ENCODE measurements at regions not wholly inside any gene's neighbourhood (a gene's known extent, or its start where the extent isn't known, plus 50 kb on each side); places are given as distances from the start of the nearest gene placed in this dataset.

DNA sequence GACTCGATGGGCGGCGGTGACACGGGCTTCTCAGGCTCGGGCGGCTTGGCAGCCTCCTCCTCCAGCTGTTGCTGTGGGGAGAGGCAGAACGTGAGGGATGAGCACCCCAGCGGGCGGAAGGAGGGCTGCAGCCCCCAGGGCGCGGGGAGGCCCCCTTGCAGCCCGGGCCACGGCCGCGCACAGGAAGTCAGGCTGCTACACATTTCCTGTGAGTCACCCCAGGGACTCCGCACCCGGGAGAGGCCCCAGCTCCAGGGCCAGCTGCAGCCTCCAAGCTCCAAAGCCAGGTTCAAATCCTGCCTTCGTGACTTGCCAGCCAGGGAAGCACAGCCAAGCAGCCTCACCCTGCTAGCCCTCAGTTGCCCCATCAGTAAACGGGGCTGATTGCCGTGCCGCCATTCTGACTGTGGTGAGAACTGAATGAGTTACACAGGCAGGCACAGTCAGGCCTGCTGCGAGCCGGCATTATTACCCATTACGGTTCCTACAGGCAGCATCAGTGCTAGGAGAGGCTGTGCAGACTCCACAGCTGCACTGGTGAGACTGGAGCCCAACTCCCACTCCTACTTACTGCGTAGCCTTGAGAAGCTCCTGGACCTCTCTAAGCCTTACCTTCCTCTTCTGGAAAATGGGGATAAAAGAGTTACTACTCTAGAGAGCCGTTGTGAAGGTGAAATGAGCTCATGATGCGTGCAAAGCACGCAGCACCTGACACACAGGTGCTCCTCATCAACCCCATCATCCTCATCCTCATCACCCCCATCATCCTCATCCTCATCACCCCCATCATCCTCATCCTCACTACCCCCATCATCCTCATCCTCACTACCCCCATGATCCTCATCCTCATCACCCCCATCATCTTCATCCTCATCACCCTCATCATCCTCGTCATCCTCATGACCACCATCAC, 100.9 kb downstream of the NCOR2 start:
- H3K36me3 ChIP-seq (replicated peaks; ENCODE audit: low read depth, low read length): peaks cover 44% of the 10 kb centered on the region

DNA sequence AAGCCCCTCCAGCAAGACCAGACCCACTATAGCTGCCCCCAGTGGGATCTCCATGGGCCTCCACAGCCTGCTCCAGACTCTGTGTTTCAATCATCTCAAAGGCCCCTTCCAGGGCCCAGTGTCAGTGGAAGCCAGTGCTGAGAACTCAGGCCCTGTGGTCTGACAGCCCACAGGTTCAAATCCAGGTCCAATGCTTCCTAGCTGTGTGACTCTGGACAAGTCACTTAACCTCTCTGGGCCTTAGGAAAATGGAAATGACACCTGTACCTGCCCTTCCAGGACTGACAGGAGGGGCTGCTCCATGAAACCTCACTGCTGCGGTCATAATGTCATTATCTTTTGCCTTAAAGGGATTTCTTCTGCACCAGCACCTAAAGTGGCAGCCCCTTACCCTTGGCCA, 101.9 kb downstream of the NCOR2 start:
- Histone ChIP-seq H3K27ac (ENCODE audit: low read length) (peak overlapping the region; percentile 43), H3K9ac (ENCODE audit: low read length) (no peak overlapping the region; the same call in 1 of the 2 replicates), H3K36me3 (replicated peaks; ENCODE audit: low read depth, low read length) (peaks cover 34% of the 10 kb centered on the region)

More for the DNA sequence above, 100.9 kb downstream of the NCOR2 start:
- H3K9me3 ChIP-seq (ENCODE audit: insufficient read depth, low read length): peaks cover 5% of the 10 kb centered on the region
- peak overlapping the region; percentile 47; the same call in 1 of the 2 replicates for H3K9ac ChIP-seq (ENCODE audit: low read length)
- peaks cover 13% of the 10 kb centered on the region; the same call in 1 of the 2 replicates for H4K20me1 ChIP-seq (ENCODE audit: insufficient read depth, low read length)
- H3K4me3 ChIP-seq (ENCODE audit: low read length): peak overlapping the region; percentile 65
- H3K27me3 ChIP-seq (ENCODE audit: low read depth, low read length): no peaks in the 10 kb centered on the region
- TF ChIP-seq CTCF (IDR thresholded peaks at IDR 0.05; ENCODE audit: low read depth, low read length): no peak; the same call in 1 of the 2 replicates
- no peak for TF ChIP-seq EZH2phosphoT487 (IDR thresholded peaks at IDR 0.05; ENCODE audit: low read depth)
- H3K79me2 ChIP-seq (ENCODE audit: low read length): peaks cover 8% of the 10 kb centered on the region; the same call in 1 of the 2 replicates
- no peak overlapping the region for H2AFZ ChIP-seq (ENCODE audit: low read depth, low read length)
- peaks cover 17% of the 10 kb centered on the region for H3K4me1 ChIP-seq (ENCODE audit: low read length)
- peak overlapping the region; percentile 74 for H3K27ac ChIP-seq (ENCODE audit: low read length)
- peak overlapping the region; percentile 82 for H3K4me2 ChIP-seq (ENCODE audit: low read length)

DNA sequence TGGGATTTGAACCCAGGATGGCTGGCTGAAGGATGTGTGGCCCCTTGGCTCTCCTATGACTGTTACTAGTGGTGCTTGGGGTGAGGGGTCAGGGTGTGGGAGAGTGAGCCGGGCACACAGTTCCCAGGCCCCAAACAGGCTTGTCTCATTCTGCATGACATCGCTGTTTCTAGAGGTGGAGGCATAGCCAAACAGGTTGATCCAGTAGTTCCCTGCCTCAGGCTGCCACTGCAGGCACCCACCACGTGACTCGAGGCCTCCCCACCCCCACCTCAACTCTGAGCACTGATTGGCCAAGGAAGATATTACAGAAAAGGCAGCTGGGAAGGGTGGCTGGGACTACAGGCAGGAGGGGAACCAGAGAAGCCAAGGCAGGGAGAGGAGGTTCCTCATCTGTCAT, 102.6 kb downstream of the NCOR2 start:
- Histone ChIP-seq H3K4me2 (ENCODE audit: low read length) (no peak overlapping the region), H3K4me1 (ENCODE audit: low read length) (peaks cover 17% of the 10 kb centered on the region), H3K4me3 (ENCODE audit: low read length) (no peak overlapping the region), H3K79me2 (ENCODE audit: low read length) (peaks cover 8% of the 10 kb centered on the region; the same call in 1 of the 2 replicates), H3K9ac (ENCODE audit: low read length) (no peak overlapping the region), H2AFZ (ENCODE audit: low read depth, low read length) (no peak overlapping the region), H4K20me1 (ENCODE audit: insufficient read depth, low read length) (peaks cover 13% of the 10 kb centered on the region; the same call in 1 of the 2 replicates), H3K27me3 (ENCODE audit: low read depth, low read length) (no peaks in the 10 kb centered on the region), H3K27ac (ENCODE audit: low read length) (no peak overlapping the region), H3K36me3 (replicated peaks; ENCODE audit: low read depth, low read length) (peaks cover 35% of the 10 kb centered on the region), H3K9me3 (ENCODE audit: insufficient read depth, low read length) (peaks cover 5% of the 10 kb centered on the region)
- TF ChIP-seq CTCF (IDR thresholded peaks at IDR 0.05; ENCODE audit: low read depth, low read length): no peak
- no peak for TF ChIP-seq EZH2phosphoT487 (IDR thresholded peaks at IDR 0.05; ENCODE audit: low read depth)

More for the DNA sequence above, 101.9 kb downstream of the NCOR2 start:
- no peak for TF ChIP-seq CTCF (IDR thresholded peaks at IDR 0.05; ENCODE audit: low read depth, low read length)
- TF ChIP-seq EZH2phosphoT487 (IDR thresholded peaks at IDR 0.05; ENCODE audit: low read depth): no peak
- peak overlapping the region; percentile 48; the same call in 1 of the 2 replicates for H3K4me3 ChIP-seq (ENCODE audit: low read length)
- peaks cover 13% of the 10 kb centered on the region; the same call in 1 of the 2 replicates for H4K20me1 ChIP-seq (ENCODE audit: insufficient read depth, low read length)
- peaks cover 5% of the 10 kb centered on the region for H3K9me3 ChIP-seq (ENCODE audit: insufficient read depth, low read length)
- peak overlapping the region; percentile 82; the same call in 1 of the 2 replicates for H3K4me2 ChIP-seq (ENCODE audit: low read length)
- peaks cover 8% of the 10 kb centered on the region; the same call in 1 of the 2 replicates for H3K79me2 ChIP-seq (ENCODE audit: low read length)
- H2AFZ ChIP-seq (ENCODE audit: low read depth, low read length): no peak overlapping the region
- H3K27me3 ChIP-seq (ENCODE audit: low read depth, low read length): no peaks in the 10 kb centered on the region
- H3K4me1 ChIP-seq (ENCODE audit: low read length): peaks cover 17% of the 10 kb centered on the region

- TF ChIP-seq CTCF (IDR thresholded peaks at IDR 0.05; ENCODE audit: low read depth, low read length) (no peak), EZH2phosphoT487 (IDR thresholded peaks at IDR 0.05; ENCODE audit: low read depth) (no peak)
- H3K27ac ChIP-seq (ENCODE audit: low read length): no peak overlapping the region
- H3K9ac ChIP-seq (ENCODE audit: low read length): no peak overlapping the region
- H3K4me3 ChIP-seq (ENCODE audit: low read length): no peak overlapping the region
- peaks cover 13% of the 10 kb centered on the region; the same call in 1 of the 2 replicates for H4K20me1 ChIP-seq (ENCODE audit: insufficient read depth, low read length)
- H3K27me3 ChIP-seq (ENCODE audit: low read depth, low read length): no peaks in the 10 kb centered on the region
- H2AFZ ChIP-seq (ENCODE audit: low read depth, low read length): no peak overlapping the region
- peaks cover 35% of the 10 kb centered on the region for H3K36me3 ChIP-seq (replicated peaks; ENCODE audit: low read depth, low read length)
- peaks cover under 1% of the 10 kb centered on the region; the same call in 1 of the 2 replicates for H3K9me3 ChIP-seq (ENCODE audit: insufficient read depth, low read length)
- no peak overlapping the region for H3K4me2 ChIP-seq (ENCODE audit: low read length)
- peaks cover 19% of the 10 kb centered on the region for H3K4me1 ChIP-seq (ENCODE audit: low read length)
- peaks cover 2% of the 10 kb centered on the region; the same call in 1 of the 2 replicates for H3K79me2 ChIP-seq (ENCODE audit: low read length)
Measured at GRCh38 chr12:124464062-124464461, 103.3 kb downstream of the NCOR2 start.

All from OCI-LY3 (cell line).